NCI-H1694 (cell line): ENCODE measurements at regions not wholly inside any gene's neighbourhood (a gene's known extent, or its start where the extent isn't known, plus 50 kb on each side); places are given as distances from the start of the nearest gene placed in this dataset.
"Not testable (repeated sequence)": the region's sequence is repeated elsewhere in the genome, so short reads cannot be mapped to it uniquely, and the experiment has no call there.

Experiments
- DNase-seq: peaks from one replicate; lab custom pipeline; 2025; lab: John Stamatoyannopoulos, UW

- no peak for DNase-seq
Observed at GRCh38 chr12:47610686-47611252, 95.1 kb downstream of the RPAP3 start.

- no peak for DNase-seq
Observed at GRCh38 chr12:47609806-47610205, 96.0 kb downstream of the RPAP3 start.

GRCh38 chr12:47608671-47609070 is 97.2 kb downstream of the RPAP3 start:
- DNase-seq, result not testable (repeated sequence)

- DNase-seq, result no peak
Observed at GRCh38 chr12:47604221-47604873, 101.5 kb downstream of the RPAP3 start.

GRCh38 chr12:47602949-47603558 is 102.8 kb downstream of the RPAP3 start:
- DNase-seq, result no peak

GRCh38 chr12:47602325-47602724 is 103.5 kb downstream of the RPAP3 start:
- DNase-seq, result no peak

- DNase-seq, result no peak
Observed at GRCh38 chr12:47601071-47601470, 104.8 kb downstream of the RPAP3 start.

- no peak for DNase-seq
Observed at GRCh38 chr12:47591795-47592194, 114.0 kb downstream of the RPAP3 start.

- DNase-seq, result no peak
Observed at GRCh38 chr12:47591361-47591791, 114.5 kb downstream of the RPAP3 start.

- no peak for DNase-seq
Observed at GRCh38 chr12:47590771-47591360, 115.0 kb downstream of the RPAP3 start.

- DNase-seq, result no peak
Observed at GRCh38 chr12:47586952-47587669, 118.7 kb downstream of the RPAP3 start.

GRCh38 chr12:47585507-47585906 is 120.3 kb downstream of the RPAP3 start:
- DNase-seq, result no peak

- DNase-seq, result no peak
Observed at GRCh38 chr12:47578836-47579235, 127.0 kb downstream of the RPAP3 start.

- no peak for DNase-seq
Observed at GRCh38 chr12:47577206-47577989, 128.4 kb downstream of the RPAP3 start.

- no peak for DNase-seq
Observed at GRCh38 chr12:47576289-47576945, 129.4 kb downstream of the RPAP3 start.

- no peak for DNase-seq
Observed at GRCh38 chr12:47574252-47575021, 131.4 kb downstream of the RPAP3 start.

- DNase-seq, result no peak
Observed at GRCh38 chr12:47573146-47573659, 132.6 kb downstream of the RPAP3 start.

GRCh38 chr12:47570151-47570550 is 135.7 kb downstream of the RPAP3 start:
- DNase-seq, result no peak

- no peak for DNase-seq
Observed at GRCh38 chr12:47562201-47562600, 143.6 kb downstream of the RPAP3 start.

- no peak for DNase-seq
Observed at GRCh38 chr12:47561746-47562145, 144.1 kb downstream of the RPAP3 start.
